Gastrocnemius medialis (tissue), 4 donors: ENCODE measurements at regions not wholly inside any gene's neighbourhood (a gene's known extent, or its start where the extent isn't known, plus 50 kb on each side); places are given as distances from the start of the nearest gene placed in this dataset.

ENCODE experiments used
- CTCF ChIP-seq, 5 experiments: fragments of 450-650 bp in 3 of 5; fragments of 200-600 bp in 2 of 5; sonication (generic) in 2 of 5; IDR thresholded peaks in 4 of 5; conservative IDR thresholded peaks in 1 of 5; 1 replicate in 4 of 5; 2 replicates in 1 of 5; pipeline ENCODE4 v1.5.1; 2016 to 2019; ENCODE audit warnings: antibody characterized with exemption in 5 of 5, mild to moderate bottlenecking in 3 of 5, moderate library complexity in 3 of 5
- POLR2A ChIP-seq, 2 donors: fragments of 450-650 bp; IDR thresholded peaks; one replicate each; pipeline ENCODE4 v1.6.1; 2017; ENCODE audit warnings: antibody characterized with exemption in 2 of 2, mild to moderate bottlenecking in 2 of 2, moderate library complexity in 2 of 2

GRCh38 chr2:122703676-122704075 is 948.2 kb downstream of the TSN start:
- TF ChIP-seq CTCF (IDR thresholded peaks at IDR 0.05 in 4 of 5, conservative IDR thresholded peaks at IDR 0.05 in 1 of 5): no peak
- TF ChIP-seq POLR2A (IDR thresholded peaks at IDR 0.05): no peak
